Activated B cell treated with CpG ODN at 0.5 μM for 24 hours (primary cell): ENCODE measurements at regions not wholly inside any gene's neighbourhood (a gene's known extent, or its start where the extent isn't known, plus 50 kb on each side); places are given as distances from the start of the nearest gene placed in this dataset.

ENCODE experiments used
- ATAC-seq: fragments of 200-7000 bp; cut with Tn5 transposase; one replicate; pipeline ENCODE4 v1.10.0; 2021; ENCODE audit warnings: low read depth, mild to moderate bottlenecking, moderate library complexity
- CTCF ChIA-PET: fragments of 350-600 bp; sonication (Branson Sonifier 250); formaldehyde crosslinking; loops from one replicate; lab custom pipeline; 2021; ENCODE audit warnings: antibody characterized with exemption; lab: Charles Lee
- POLR2A ChIA-PET: fragments of 350-600 bp; sonication (Branson Sonifier 250); formaldehyde crosslinking; loops from one replicate; lab custom pipeline; 2021; ENCODE audit warnings: antibody characterized with exemption; lab: Charles Lee
- DNase-seq: peaks from one replicate; pipeline ENCODE4 v3.0.0; 2022
- H3K27ac Mint-ChIP-seq: one replicate; pipeline ENCODE4 v1.8.0; 2020; ENCODE audit warnings: mixed read lengths
- H3K27me3 Mint-ChIP-seq: one replicate; pipeline ENCODE4 v1.8.0; 2021; ENCODE audit warnings: mixed read lengths
- H3K36me3 Mint-ChIP-seq: one replicate; pipeline ENCODE4 v1.8.0; 2021; ENCODE audit warnings: low read depth, mixed read lengths
- H3K4me1 Mint-ChIP-seq: one replicate; pipeline ENCODE4 v1.8.0; 2021; ENCODE audit warnings: mixed read lengths
- H3K4me3 Mint-ChIP-seq: one replicate; pipeline ENCODE4 v1.8.0; 2020; ENCODE audit warnings: mild to moderate bottlenecking, mixed read lengths
- H3K9me3 Mint-ChIP-seq: one replicate; pipeline ENCODE4 v1.8.0; 2020; ENCODE audit warnings: mixed read lengths
- CTCF ChIP-seq: fragments of 200-600 bp; IDR thresholded peaks from one replicate; pipeline ENCODE4 v1.8.0; 2022; ENCODE audit warnings: antibody characterized with exemption, mild to moderate bottlenecking
- intact Hi-C: fragments of 100-400 bp; cut with micrococcal nuclease; formaldehyde crosslinking; loops from one replicate; pipeline ENCODE4 v1.15.1; 2024

GRCh38 chr14:34069854-34070582, 119.1 kb upstream of the EGLN3 start:
- Mint-ChIP-seq H3K9me3 (peaks cover 5% of the 10 kb centered on the region), H3K4me1 (no peaks in the 10 kb centered on the region), H3K27ac (no peak overlapping the region), H3K36me3 (no peaks in the 10 kb centered on the region), H3K27me3 (no peaks in the 10 kb centered on the region), H3K4me3 (no peak overlapping the region)
- ATAC-seq (no peak), DNase-seq (no peak)
- no peak for TF ChIP-seq CTCF
- ChIA-PET CTCF (no interaction called here), POLR2A (no interaction called here)
- intact Hi-C loops: no loop called here

- ATAC-seq (no peak), DNase-seq (no peak)
- ChIA-PET POLR2A (no interaction called here), CTCF (no interaction called here)
- TF ChIP-seq CTCF: no peak
- no peaks in the 10 kb centered on the region for H3K4me1 Mint-ChIP-seq
- no peak overlapping the region for H3K27ac Mint-ChIP-seq
- H3K4me3 Mint-ChIP-seq: no peak overlapping the region
- intact Hi-C loops: no loop called here
- peaks cover 5% of the 10 kb centered on the region for H3K9me3 Mint-ChIP-seq
- H3K27me3 Mint-ChIP-seq: peaks cover 3% of the 10 kb centered on the region
- no peaks in the 10 kb centered on the region for H3K36me3 Mint-ChIP-seq
These were observed 116.7 kb upstream of the EGLN3 start for GRCh38 chr14:34067587-34067986.

GRCh38 chr14:34065690-34066391, 115.0 kb upstream of the EGLN3 start:
- H3K27me3 Mint-ChIP-seq: peaks cover 11% of the 10 kb centered on the region
- POLR2A ChIA-PET: no interaction called here
- no peaks in the 10 kb centered on the region for H3K9me3 Mint-ChIP-seq
- H3K27ac Mint-ChIP-seq: no peak overlapping the region
- H3K4me3 Mint-ChIP-seq: no peak overlapping the region
- H3K4me1 Mint-ChIP-seq: no peaks in the 10 kb centered on the region
- DNase-seq (no peak), ATAC-seq (no peak)
- CTCF ChIA-PET: no interaction called here
- no peak for TF ChIP-seq CTCF
- intact Hi-C loops: no loop called here
- no peaks in the 10 kb centered on the region for H3K36me3 Mint-ChIP-seq

GRCh38 chr14:34065236-34065635, 114.4 kb upstream of the EGLN3 start:
- Mint-ChIP-seq H3K4me1 (peaks cover 4% of the 10 kb centered on the region), H3K36me3 (no peaks in the 10 kb centered on the region), H3K4me3 (no peak overlapping the region), H3K27ac (no peak overlapping the region), H3K27me3 (peaks cover 15% of the 10 kb centered on the region), H3K9me3 (no peaks in the 10 kb centered on the region)
- ATAC-seq: no peak
- ChIA-PET CTCF (no interaction called here), POLR2A (no interaction called here)
- no peak for TF ChIP-seq CTCF
- no peak for DNase-seq
- intact Hi-C loops: no loop called here

GRCh38 chr14:34064349-34064748, 113.5 kb upstream of the EGLN3 start:
- Mint-ChIP-seq H3K27ac (no peak overlapping the region), H3K9me3 (no peaks in the 10 kb centered on the region), H3K36me3 (no peaks in the 10 kb centered on the region), H3K4me3 (no peak overlapping the region), H3K4me1 (peaks cover 4% of the 10 kb centered on the region), H3K27me3 (peaks cover 18% of the 10 kb centered on the region)
- ATAC-seq (no peak), DNase-seq (no peak)
- no peak for TF ChIP-seq CTCF
- ChIA-PET POLR2A (no interaction called here), CTCF (no interaction called here)
- intact Hi-C loops: no loop called here
